MM.1S (cell line): ENCODE measurements at regions not wholly inside any gene's neighbourhood (a gene's known extent, or its start where the extent isn't known, plus 50 kb on each side); places are given as distances from the start of the nearest gene placed in this dataset.

Experiments
- DNase-seq: peaks from one replicate; pipeline ENCODE4 v3.0.0-alpha.2; 2015
- H2AFZ ChIP-seq: fragments of 300-600 bp; sonication (generic); 2 replicates; pipeline ENCODE4 v1.6.0; 2016; ENCODE audit warnings: antibody characterized with exemption, low read length
- H3F3A ChIP-seq: fragments of 300-600 bp; sonication (generic); 2 replicates; pipeline ENCODE4 v1.6.1; 2016; ENCODE audit warnings: mild to moderate bottlenecking, antibody characterized with exemption, low read length, moderate library complexity, mixed read lengths; ENCODE audit not compliant: insufficient read depth
- H3K27ac ChIP-seq: fragments of 300-600 bp; sonication (generic); 2 replicates; pipeline ENCODE4 v1.5.1; 2016; ENCODE audit warnings: mild to moderate bottlenecking, low read length
- H3K27me3 ChIP-seq: fragments of 300-600 bp; sonication (generic); replicated peaks from 2 replicates; pipeline ENCODE4 v1.6.0; 2016; ENCODE audit warnings: low read length; ENCODE audit not compliant: insufficient read depth
- H3K36me3 ChIP-seq: fragments of 300-600 bp; sonication (generic); replicated peaks from 2 replicates; pipeline ENCODE4 v1.6.1; 2016; ENCODE audit warnings: mild to moderate bottlenecking, low read length, mixed read lengths; ENCODE audit not compliant: insufficient read depth
- H3K4me1 ChIP-seq: fragments of 300-600 bp; sonication (generic); 2 replicates; pipeline ENCODE4 v1.6.1; 2016; ENCODE audit warnings: low read length, mixed read lengths
- H3K4me2 ChIP-seq: fragments of 300-600 bp; sonication (generic); 2 replicates; pipeline ENCODE4 v1.6.0; 2016; ENCODE audit warnings: low read depth, low read length
- H3K4me3 ChIP-seq: fragments of 300-600 bp; sonication (generic); 2 replicates; pipeline ENCODE4 v1.5.1; 2016; ENCODE audit warnings: low read length, mixed read lengths
- H3K79me2 ChIP-seq: fragments of 300-600 bp; sonication (generic); 2 replicates; pipeline ENCODE4 v1.6.1; 2016; ENCODE audit warnings: mixed run types, low read length, mixed read lengths
- H3K9ac ChIP-seq: fragments of 300-600 bp; sonication (generic); 2 replicates; pipeline ENCODE4 v1.6.1; 2016; ENCODE audit warnings: low read length, mixed read lengths
- H3K9me2 ChIP-seq: fragments of 300-600 bp; sonication (generic); replicated peaks from 2 replicates; pipeline ENCODE4 v1.6.1; 2016; ENCODE audit warnings: mild to moderate bottlenecking, low read length, mixed read lengths; ENCODE audit not compliant: insufficient read depth
- H3K9me3 ChIP-seq: fragments of 300-600 bp; sonication (generic); replicated peaks from 2 replicates; pipeline ENCODE4 v1.6.1; 2016; ENCODE audit warnings: mild to moderate bottlenecking, low read length, mixed read lengths; ENCODE audit not compliant: insufficient read depth
- H4K20me1 ChIP-seq: fragments of 300-600 bp; sonication (generic); 2 replicates; pipeline ENCODE4 v1.6.1; 2016; ENCODE audit warnings: mild to moderate bottlenecking, low read length, moderate library complexity, mixed read lengths; ENCODE audit not compliant: insufficient read depth
- EZH2 ChIP-seq: fragments of 300-600 bp; sonication (generic); optimal IDR thresholded peaks from 2 replicates; pipeline ENCODE3; 2017; ENCODE audit warnings: low read depth, mild to moderate bottlenecking, antibody characterized with exemption, low read length, mixed read lengths
- EZH2phosphoT487 ChIP-seq: fragments of 300-600 bp; sonication (generic); IDR thresholded peaks from 2 replicates; pipeline ENCODE4 v1.6.1; 2018; ENCODE audit warnings: antibody characterized with exemption, low read length
- TF ChIP-seq, protein P1 (sequence below): fragments of 300-600 bp; sonication (generic); IDR thresholded peaks from 2 replicates; pipeline ENCODE4 v1.5.1; 2016; ENCODE audit warnings: antibody characterized with exemption, low read length, mixed read lengths

DNA sequence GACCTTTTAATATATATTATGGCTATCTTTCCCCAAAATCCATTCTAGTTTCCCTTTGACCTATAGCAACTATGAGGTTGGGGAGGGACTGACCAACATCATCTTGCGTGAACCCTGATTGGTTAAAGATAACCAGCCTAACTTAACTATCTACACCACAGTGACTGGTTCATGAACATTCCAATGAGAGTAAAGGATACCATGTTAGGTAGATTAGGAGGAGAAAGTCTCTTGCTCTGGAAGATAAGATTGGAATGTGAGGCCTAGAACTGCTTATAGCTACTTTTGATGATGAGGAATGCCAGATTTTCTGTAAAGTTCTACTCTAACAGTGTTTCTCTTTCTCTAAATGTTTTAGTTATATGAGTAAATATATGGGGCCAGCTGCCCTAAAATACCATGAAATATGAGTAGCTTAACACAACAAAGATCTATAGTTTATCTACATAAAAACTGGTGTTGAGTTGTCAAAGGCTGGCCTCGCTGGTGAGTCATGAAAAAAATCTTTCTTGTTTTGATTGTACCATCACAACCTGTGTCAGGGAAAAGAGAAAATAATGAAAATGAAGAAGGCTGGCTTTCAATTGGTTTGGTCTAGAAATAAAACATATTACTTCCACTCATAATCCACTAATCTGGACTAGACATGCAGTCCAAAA is 481.4 kb downstream of the NSUN3 start:
- no peak for DNase-seq
- H4K20me1 ChIP-seq: no peaks in the 10 kb centered on the region

GRCh38 chr3:94548581-94549316 is 485.9 kb downstream of the NSUN3 start:
- Histone ChIP-seq H2AFZ (no peak overlapping the region), H3K27me3 (no peaks in the 10 kb centered on the region), H3K4me3 (no peak overlapping the region), H3K4me1 (no peaks in the 10 kb centered on the region), H3K9ac (no peak overlapping the region), H3K79me2 (no peaks in the 10 kb centered on the region), H3K9me2 (no peaks in the 10 kb centered on the region), H3K36me3 (no peaks in the 10 kb centered on the region), H3K27ac (no peak overlapping the region), H3K4me2 (no peak overlapping the region), H4K20me1 (no peaks in the 10 kb centered on the region), H3K9me3 (no peaks in the 10 kb centered on the region), H3F3A (no peaks in the 10 kb centered on the region)
- TF ChIP-seq EZH2 (no peak), EZH2phosphoT487 (no peak)
- TF ChIP-seq, protein P1, sequence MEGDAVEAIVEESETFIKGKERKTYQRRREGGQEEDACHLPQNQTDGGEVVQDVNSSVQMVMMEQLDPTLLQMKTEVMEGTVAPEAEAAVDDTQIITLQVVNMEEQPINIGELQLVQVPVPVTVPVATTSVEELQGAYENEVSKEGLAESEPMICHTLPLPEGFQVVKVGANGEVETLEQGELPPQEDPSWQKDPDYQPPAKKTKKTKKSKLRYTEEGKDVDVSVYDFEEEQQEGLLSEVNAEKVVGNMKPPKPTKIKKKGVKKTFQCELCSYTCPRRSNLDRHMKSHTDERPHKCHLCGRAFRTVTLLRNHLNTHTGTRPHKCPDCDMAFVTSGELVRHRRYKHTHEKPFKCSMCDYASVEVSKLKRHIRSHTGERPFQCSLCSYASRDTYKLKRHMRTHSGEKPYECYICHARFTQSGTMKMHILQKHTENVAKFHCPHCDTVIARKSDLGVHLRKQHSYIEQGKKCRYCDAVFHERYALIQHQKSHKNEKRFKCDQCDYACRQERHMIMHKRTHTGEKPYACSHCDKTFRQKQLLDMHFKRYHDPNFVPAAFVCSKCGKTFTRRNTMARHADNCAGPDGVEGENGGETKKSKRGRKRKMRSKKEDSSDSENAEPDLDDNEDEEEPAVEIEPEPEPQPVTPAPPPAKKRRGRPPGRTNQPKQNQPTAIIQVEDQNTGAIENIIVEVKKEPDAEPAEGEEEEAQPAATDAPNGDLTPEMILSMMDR: no peak
- DNase-seq: no peak

More for the DNA sequence above, 481.4 kb downstream of the NSUN3 start:
- H3F3A ChIP-seq: no peaks in the 10 kb centered on the region
- no peaks in the 10 kb centered on the region for H3K9me3 ChIP-seq
- H3K27ac ChIP-seq: no peak overlapping the region
- H3K9ac ChIP-seq: no peak overlapping the region
- H3K4me3 ChIP-seq: no peak overlapping the region
- no peak overlapping the region for H3K4me2 ChIP-seq
- no peaks in the 10 kb centered on the region for H3K4me1 ChIP-seq
- H3K9me2 ChIP-seq: no peaks in the 10 kb centered on the region
- TF ChIP-seq, protein P1: no peak
- no peak for TF ChIP-seq EZH2
- TF ChIP-seq EZH2phosphoT487: no peak
- no peak overlapping the region for H2AFZ ChIP-seq
- no peaks in the 10 kb centered on the region for H3K27me3 ChIP-seq
- no peaks in the 10 kb centered on the region for H3K36me3 ChIP-seq
- no peaks in the 10 kb centered on the region for H3K79me2 ChIP-seq

DNA sequence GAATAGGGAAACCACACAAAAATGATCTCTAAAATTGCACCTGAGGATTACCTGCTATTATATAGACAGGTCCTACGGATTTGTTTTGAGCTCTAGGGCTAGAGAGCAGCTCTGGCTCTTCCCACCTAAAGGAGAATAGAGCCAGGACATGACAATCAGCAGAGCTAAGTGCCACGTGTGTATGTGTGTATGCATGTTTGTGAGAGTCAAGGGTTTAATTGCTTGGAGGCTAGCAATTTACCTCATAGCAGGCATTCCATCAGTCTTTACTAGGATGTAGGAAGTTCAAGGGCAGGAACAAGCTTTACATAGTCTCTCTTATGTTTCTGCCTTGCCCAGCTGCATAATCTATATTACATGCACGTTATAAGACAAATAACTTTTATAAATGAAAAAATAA is 498.2 kb downstream of the NSUN3 start:
- Histone ChIP-seq H3K4me3 (no peak overlapping the region), H3K36me3 (no peaks in the 10 kb centered on the region), H3K9ac (no peak overlapping the region), H2AFZ (no peak overlapping the region), H3K4me1 (no peaks in the 10 kb centered on the region), H3K27ac (no peak overlapping the region), H3K27me3 (no peaks in the 10 kb centered on the region), H3K79me2 (no peaks in the 10 kb centered on the region), H3F3A (no peaks in the 10 kb centered on the region), H3K9me3 (no peaks in the 10 kb centered on the region), H3K4me2 (no peak overlapping the region), H4K20me1 (no peaks in the 10 kb centered on the region), H3K9me2 (no peaks in the 10 kb centered on the region)
- TF ChIP-seq, protein P1: no peak
- no peak for TF ChIP-seq EZH2
- TF ChIP-seq EZH2phosphoT487: no peak
- DNase-seq: no peak
